Liver (tissue), 8 donors: ENCODE measurements at regions not wholly inside any gene's neighbourhood (a gene's known extent, or its start where the extent isn't known, plus 50 kb on each side); places are given as distances from the start of the nearest gene placed in this dataset.

ENCODE experiments used
- DNase-seq: peaks from one replicate; pipeline ENCODE4 v3.0.0-alpha.2; 2017; ENCODE audit warnings: low spot score
- H3K27ac ChIP-seq, 2 donors: one replicate each; pipeline ENCODE4 v1.7.0; 2013; ENCODE audit warnings: inconsistent platforms in 2 of 2, low read length in 2 of 2, control low read depth in 1 of 2, low read depth in 1 of 2, mild to moderate bottlenecking in 1 of 2
- H3K27me3 ChIP-seq, 4 donors: one replicate each; pipeline versions ENCODE4 v1.6.1 to v1.7.0; 2013; ENCODE audit warnings: low read length in 3 of 4, inconsistent platforms in 1 of 4, mild to moderate bottlenecking in 1 of 4, moderate library complexity in 1 of 4; ENCODE audit not compliant: control insufficient read depth in 4 of 4, insufficient read depth in 4 of 4
- H3K36me3 ChIP-seq, 4 donors: one replicate each; pipeline versions ENCODE4 v1.6.1 to v1.7.0; 2013; ENCODE audit warnings: low read length in 3 of 4, mild to moderate bottlenecking in 3 of 4, low read depth in 1 of 4, moderate library complexity in 1 of 4; ENCODE audit not compliant: control insufficient read depth in 4 of 4, insufficient read depth in 3 of 4
- H3K4me1 ChIP-seq, 4 donors: one replicate each; pipeline versions ENCODE4 v1.6.1 to v1.7.0; 2013; ENCODE audit warnings: low read length in 3 of 4, mild to moderate bottlenecking in 3 of 4, moderate library complexity in 1 of 4; ENCODE audit not compliant: control insufficient read depth in 4 of 4, insufficient read depth in 4 of 4
- H3K4me3 ChIP-seq, 3 donors: one replicate each; pipeline versions ENCODE4 v1.6.1 to v1.7.0; 2013; ENCODE audit warnings: low read length in 3 of 3, control low read depth in 1 of 3, low read depth in 1 of 3, mild to moderate bottlenecking in 1 of 3
- H3K9ac ChIP-seq, 2 donors: one replicate each; pipeline ENCODE4 v1.7.0; 2013; ENCODE audit warnings: low read length in 2 of 2, mild to moderate bottlenecking in 2 of 2, moderate library complexity in 2 of 2, control low read depth in 1 of 2, low read depth in 1 of 2
- H3K9me3 ChIP-seq, 4 donors: one replicate each; pipeline versions ENCODE4 v1.6.1 to v1.7.0; 2013; ENCODE audit warnings: low read length in 3 of 4; ENCODE audit not compliant: control insufficient read depth in 4 of 4
- ATF3 ChIP-seq: IDR thresholded peaks from 2 replicates; pipeline ENCODE4 v1.6.1; 2016; ENCODE audit warnings: antibody characterized with exemption
- CTCF ChIP-seq: fragments of 150-350 bp; IDR thresholded peaks from 2 replicates; pipeline ENCODE4 v1.5.1; 2017; ENCODE audit warnings: improper control_type of control experiment, low read depth, low read length; ENCODE audit not compliant: missing input control
- FOXA1 ChIP-seq: IDR thresholded peaks from 2 replicates; pipeline ENCODE4 v1.6.1; 2016; ENCODE audit warnings: antibody characterized with exemption
- FOXA2 ChIP-seq: IDR thresholded peaks from 2 replicates; pipeline ENCODE4 v1.6.1; 2016; ENCODE audit warnings: antibody characterized with exemption
- HNF4G ChIP-seq: IDR thresholded peaks from 2 replicates; pipeline ENCODE4 v1.6.1; 2016; ENCODE audit warnings: antibody characterized with exemption
- JUND ChIP-seq, 2 donors: IDR thresholded peaks; 2 replicates each; pipeline ENCODE4 v1.6.1; 2016; ENCODE audit warnings: antibody characterized with exemption in 2 of 2
- MAX ChIP-seq: IDR thresholded peaks from 2 replicates; pipeline ENCODE4 v1.6.1; 2016; ENCODE audit warnings: antibody characterized with exemption
- NR2F2 ChIP-seq: IDR thresholded peaks from 2 replicates; pipeline ENCODE4 v1.6.1; 2016; ENCODE audit warnings: antibody characterized with exemption
- REST ChIP-seq: IDR thresholded peaks from 2 replicates; pipeline ENCODE4 v1.6.1; 2016; ENCODE audit warnings: antibody characterized with exemption, mild to moderate bottlenecking
- RXRA ChIP-seq, 2 donors: IDR thresholded peaks; 2 replicates each; pipeline ENCODE4 v1.6.1; 2017 to 2018; ENCODE audit warnings: antibody characterized with exemption in 2 of 2, mild to moderate bottlenecking in 1 of 2
- TAF1 ChIP-seq: conservative IDR thresholded peaks from 2 replicates; pipeline ENCODE4 v1.6.1; 2016; ENCODE audit warnings: antibody characterized with exemption, mild to moderate bottlenecking
- YY1 ChIP-seq: IDR thresholded peaks from 2 replicates; pipeline ENCODE4 v1.6.1; 2016; ENCODE audit warnings: antibody characterized with exemption, mild to moderate bottlenecking
- ZBTB33 ChIP-seq: IDR thresholded peaks from 2 replicates; pipeline ENCODE4 v1.6.1; 2016; ENCODE audit warnings: antibody characterized with exemption
- WGBS: extraction: QIAGEN DNeasy Blood & Tissue Kit; methylation state at CpG from one replicate; pipeline ENCODE4 v1.1.7; 2013; 5-methylcytosine and 5-hydroxymethylcytosine counted together
- donor health status: healthy.
- donor health status: healthy.
- donor health status: healthy.
- donor health status: healthy.
- donor health status: healthy.

- peaks cover 0 to 8% (median 0%) of the 10 kb centered on the region in 4 donors for H3K27me3 ChIP-seq
- 50% methylated on average over 5 of the region's 5 CpGs for WGBS
- no peak overlapping the region for H3K9ac ChIP-seq
- no peak for DNase-seq
- H3K36me3 ChIP-seq = no peaks in the 10 kb centered on the region
- no peak overlapping the region for H3K27ac ChIP-seq
- H3K4me1 ChIP-seq = no peaks in the 10 kb centered on the region
- H3K4me3 ChIP-seq = no peak overlapping the region
- TF ChIP-seq HNF4G = no peak
- no peak for TF ChIP-seq ZBTB33
- TF ChIP-seq REST = no peak
- no peak for TF ChIP-seq YY1
- TF ChIP-seq FOXA1 = no peak
- TF ChIP-seq NR2F2 = no peak
- TF ChIP-seq CTCF = no peak
- TF ChIP-seq ATF3 = no peak
- no peak for TF ChIP-seq MAX
- no peak for TF ChIP-seq TAF1
- H3K9me3 ChIP-seq = no peaks in the 10 kb centered on the region
Measured at GRCh38 chr7:115494529-115495147, 535.9 kb downstream of the TFEC start.

- Histone ChIP-seq H3K27me3 (peaks cover 0 to 8% (median 0%) of the 10 kb centered on the region in 4 donors), H3K9ac (no peak overlapping the region), H3K9me3 (no peaks in the 10 kb centered on the region), H3K4me1 (no peaks in the 10 kb centered on the region), H3K36me3 (no peaks in the 10 kb centered on the region), H3K27ac (no peak overlapping the region), H3K4me3 (no peak overlapping the region)
- 79% methylated on average over 3 of the region's 3 CpGs for WGBS
- TF ChIP-seq ZBTB33 (no peak), REST (no peak), TAF1 (no peak), FOXA2 (no peak), JUND (IDR thresholded peaks at IDR 0.05) (no peak), RXRA (IDR thresholded peaks at IDR 0.05) (no peak), ATF3 (no peak), FOXA1 (no peak), HNF4G (no peak)
- no peak for DNase-seq
Measured at GRCh38 chr7:115493381-115493780, 537.2 kb downstream of the TFEC start.
